ENCODE measurements at regions not wholly inside any gene's neighbourhood (a gene's known extent, or its start where the extent isn't known, plus 50 kb on each side); places are given as distances from the start of the nearest gene placed in this dataset.
A peak's percentile ranks its signal among the peaks of the same experiment; 100 is the strongest.
"Not testable (repeated sequence)": the region's sequence is repeated elsewhere in the genome, so short reads cannot be mapped to it uniquely, and the experiment has no call there.

DNA sequence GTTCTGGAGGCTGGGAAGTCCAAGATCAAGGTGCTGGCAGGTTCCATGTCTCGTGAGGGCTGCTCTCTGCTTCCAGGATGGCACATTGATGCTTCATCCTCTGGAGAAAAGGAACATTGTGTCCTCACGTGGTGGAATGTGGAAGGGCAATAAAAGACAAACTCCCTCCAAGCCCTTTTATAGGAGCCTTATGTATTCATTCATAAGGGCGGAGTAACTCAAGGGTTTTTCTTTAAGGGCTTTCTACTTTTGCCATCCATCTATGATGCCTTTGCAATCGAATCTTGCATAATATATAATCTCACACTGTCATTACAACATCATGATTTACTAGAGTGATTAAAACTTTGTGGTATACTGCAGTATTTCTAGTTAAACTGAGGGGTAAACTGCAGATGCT, 132.7 kb upstream of the DDHD1 start:
- no peak for DNase-seq (ENCODE audit: low spot score)

DNA sequence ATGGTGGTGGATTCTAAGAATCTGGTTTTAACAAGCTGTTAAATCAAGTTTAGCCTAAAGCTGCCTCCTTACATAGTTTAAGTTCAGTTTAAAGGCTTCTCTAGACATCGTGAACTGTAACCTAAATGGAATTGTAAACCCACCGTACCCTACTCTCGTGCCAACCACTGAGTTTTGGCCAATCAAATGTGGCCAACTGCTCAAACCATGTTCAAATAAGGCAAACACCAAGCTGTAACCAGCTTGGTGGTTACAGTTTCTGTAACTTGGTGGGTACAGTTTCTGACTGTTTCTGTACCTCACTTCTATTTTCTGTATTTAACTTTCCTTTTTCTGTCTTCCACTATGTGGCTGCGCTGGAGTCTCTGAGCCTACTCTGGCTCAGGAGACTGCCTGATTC, 131.9 kb upstream of the DDHD1 start:
- no peak for DNase-seq (ENCODE audit: low spot score)

DNA sequence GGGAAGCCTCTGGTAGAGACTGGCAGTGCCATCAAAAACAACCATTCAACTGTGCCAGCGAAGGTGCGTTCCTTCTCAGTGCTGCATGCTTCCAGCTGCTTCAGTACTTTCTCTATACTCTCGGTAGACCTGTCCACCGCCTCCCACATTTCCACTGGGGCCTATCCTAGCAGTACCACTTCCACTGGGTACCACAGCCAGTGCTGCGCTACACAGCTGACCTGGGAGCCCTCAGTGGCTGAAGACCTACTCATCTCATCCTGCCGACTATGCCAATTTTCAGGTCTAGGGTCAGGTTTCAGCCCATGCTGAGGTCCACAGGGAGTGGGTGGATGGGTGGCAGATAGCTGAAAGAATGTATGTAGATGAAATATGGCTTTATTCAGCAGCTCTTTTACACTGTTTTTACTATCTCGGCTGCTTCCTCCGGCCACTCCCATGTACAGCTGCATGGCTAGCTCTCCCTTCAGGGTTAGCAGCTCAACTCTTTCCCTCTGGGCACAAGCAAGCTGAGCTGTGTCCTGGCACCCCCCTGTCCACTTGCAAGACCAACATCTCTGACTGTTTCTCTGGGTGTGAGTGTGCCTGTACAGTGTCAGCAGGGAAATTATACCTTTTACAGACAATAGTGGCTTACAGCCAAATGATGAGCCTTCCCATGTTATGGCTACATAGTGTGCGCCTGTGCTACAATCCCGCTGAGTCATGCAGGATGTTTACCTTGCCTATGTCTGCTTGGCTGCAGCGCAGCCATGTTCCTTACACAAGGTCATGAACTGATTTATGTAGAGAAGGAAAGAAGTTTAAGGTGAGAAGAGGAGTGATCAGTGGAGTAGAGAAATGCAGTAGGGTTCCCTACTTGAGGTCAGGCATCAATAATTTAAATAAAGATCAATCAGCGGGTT, 125.7 kb upstream of the DDHD1 start:
- no peak for DNase-seq (ENCODE audit: low spot score)

DNA sequence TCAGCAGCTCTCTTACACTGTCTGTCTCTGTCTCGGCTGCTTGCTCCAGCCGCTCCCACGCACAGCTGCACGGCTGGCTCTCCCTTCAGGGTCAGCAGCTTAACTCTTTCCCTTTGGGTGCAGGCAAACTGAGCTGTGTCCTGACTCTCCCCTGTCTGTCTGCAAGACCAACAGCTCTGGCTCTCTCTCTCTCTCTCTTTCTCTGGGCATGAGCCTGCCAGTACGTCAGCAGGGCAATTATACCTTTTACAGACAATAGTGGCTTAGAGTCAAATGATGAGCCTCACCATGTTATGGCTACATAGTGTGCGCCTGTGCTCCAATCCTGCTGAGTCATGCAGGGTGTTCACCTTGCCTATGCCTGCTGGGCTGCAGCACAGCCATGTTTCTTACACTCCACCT, 120.5 kb upstream of the DDHD1 start:
- DNase-seq (ENCODE audit: low spot score), result no peak

DNA sequence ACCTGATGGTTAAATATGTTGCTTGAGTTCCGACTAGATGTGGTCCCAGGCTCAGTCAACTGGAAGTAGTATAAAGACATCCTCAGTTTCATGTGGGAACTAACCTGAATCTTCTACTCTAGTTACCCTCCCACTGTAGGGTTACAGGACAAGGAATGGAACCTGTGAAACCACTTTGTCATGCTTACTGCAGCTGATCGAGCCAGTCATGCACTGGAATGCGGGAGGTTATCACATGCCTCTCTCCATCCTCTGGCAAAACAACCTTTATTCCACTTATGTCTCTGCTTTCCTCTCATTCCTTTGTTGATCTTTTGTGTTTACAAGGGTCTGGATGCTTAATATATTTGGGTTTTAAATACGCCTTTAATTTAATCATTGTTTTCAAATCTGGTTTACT, 111.9 kb upstream of the DDHD1 start:
- no peak for DNase-seq (ENCODE audit: low spot score)

DNA sequence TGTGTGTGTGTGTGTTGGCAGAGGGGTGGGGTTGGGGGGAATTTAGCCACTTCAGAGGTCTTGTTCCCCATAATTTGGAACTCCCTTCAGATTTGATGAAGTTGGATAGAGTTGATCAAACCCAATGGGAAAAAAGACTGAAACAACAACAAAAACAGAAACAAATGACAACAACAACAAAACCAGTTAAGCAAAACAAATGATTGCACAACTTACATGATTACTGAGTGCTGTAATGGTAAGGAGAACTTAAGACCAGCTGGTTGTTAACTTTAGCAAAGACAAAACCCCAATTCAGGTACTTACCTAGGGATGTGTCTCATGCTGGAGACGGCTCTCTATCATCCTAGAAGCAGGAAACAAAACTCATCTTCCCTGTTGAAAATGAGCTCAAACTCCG, 107.8 kb upstream of the DDHD1 start:
- DNase-seq (ENCODE audit: low spot score), result no peak

DNA sequence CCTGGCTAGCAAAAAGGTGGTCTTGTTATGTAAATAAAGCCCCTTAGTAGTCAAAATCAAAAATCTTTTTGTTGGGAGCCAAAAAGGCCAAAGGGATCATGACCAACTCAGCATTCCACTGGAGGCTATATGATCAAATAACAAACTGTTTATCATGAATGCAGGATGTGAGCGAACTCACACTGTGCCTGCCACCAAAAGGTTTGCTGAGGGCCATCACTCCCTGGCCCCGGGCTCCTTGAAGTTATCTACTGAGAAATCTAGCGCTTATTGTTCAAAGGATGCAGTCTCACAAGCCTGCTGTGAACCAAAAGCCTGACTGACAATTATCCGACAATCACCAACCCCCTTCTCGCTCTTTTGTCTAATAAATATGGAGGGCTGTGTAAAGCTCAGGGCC, 107.2 kb upstream of the DDHD1 start:
- no peak for DNase-seq (ENCODE audit: low spot score)

DNA sequence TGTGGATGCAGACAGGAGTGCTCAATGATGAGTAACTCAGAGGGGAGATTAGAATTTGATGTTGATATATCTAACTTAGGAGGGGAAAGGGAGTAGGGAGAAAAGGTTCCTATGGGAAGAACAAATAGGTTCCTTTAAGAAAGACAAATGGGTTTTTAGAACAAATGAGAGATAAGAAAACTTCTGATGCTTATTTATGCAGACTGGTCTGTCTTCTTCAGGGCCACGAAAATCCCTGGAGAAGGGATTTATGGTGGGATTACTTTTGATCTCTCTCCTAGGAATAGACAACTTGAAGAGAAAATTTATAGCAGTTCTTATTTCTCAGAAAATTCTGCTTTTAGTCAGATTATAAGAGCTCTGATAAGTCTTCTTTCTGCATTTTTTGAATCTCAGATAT, 99.0 kb upstream of the DDHD1 start:
- no peak for DNase-seq (ENCODE audit: low spot score)

DNA sequence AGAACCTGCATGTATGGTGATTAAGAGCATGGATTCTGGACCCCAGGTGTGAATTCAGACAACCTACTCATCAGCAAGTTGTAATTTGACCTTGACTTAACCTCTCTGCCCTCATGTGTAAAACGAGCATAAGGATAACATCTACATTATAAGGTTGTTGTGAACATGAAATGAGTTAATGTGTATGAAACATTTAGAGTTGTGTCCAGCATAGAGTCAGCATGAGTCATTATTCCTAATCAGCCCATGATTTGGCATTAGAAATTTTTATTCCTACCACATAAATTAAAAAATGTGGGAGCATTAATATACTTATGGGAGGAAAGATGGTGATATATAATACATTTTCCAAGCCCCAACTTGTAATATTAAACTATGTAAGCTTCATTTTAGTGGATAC, 95.9 kb upstream of the DDHD1 start:
- DNase-seq (ENCODE audit: low spot score), result no peak

DNA sequence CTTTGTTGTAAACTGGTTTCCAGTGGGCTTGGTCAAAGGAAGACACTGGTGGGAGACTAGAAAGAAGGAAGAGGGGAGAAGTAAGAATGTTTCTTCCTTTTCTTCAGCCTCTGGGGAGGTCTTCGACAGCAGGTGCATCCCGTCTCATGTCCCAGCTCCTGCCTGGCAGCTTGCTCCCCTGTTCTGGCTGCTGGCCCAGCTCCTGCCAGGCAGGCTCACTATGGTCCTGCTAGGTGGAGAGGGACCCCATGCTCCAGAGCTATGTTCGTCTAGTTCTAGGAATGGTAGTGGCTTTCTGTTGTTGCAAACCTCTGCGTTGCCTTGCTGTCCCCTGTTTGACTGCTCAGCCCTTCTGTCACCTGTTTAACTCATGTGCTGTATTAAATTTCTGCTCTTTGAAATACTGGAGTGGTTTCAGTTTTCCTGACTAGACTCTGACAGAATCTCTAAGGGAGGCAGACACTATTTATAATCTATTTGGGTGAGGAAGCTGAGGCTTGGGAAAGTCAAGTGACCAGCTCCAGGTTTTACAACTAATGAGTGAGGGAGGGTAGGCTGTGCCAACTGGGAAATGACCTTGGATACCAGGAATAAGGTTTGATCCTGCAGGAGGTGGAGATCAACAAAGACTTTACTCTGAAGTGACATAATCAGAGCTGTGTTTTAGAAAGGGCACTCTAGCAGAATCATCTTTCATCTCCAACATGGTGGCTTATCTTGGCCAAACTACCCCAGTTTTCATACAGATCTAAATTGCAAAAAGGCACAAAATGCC, 94.7 kb upstream of the DDHD1 start:
- no peak for DNase-seq (ENCODE audit: low spot score)

DNA sequence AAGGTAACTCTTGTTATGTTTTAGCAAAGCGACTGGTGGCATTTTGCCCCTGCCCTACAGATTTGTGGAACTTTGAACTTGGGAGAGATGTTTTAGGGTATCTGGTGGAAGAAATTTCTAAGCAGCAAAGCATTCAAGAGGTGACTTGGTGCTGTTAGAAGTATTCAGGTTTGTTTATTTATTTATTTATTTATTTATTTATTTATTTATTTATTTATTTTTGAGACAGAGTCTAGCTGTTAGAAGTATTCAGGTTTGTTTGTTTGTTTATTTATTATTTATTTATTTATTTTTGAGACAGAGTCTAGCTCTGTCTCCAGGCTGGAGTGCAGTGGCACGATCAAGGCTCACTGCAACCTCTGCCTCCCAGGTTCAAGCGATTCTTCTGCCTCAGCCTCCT, 89.8 kb upstream of the DDHD1 start:
- not testable (repeated sequence) for DNase-seq (ENCODE audit: low spot score)

DNA sequence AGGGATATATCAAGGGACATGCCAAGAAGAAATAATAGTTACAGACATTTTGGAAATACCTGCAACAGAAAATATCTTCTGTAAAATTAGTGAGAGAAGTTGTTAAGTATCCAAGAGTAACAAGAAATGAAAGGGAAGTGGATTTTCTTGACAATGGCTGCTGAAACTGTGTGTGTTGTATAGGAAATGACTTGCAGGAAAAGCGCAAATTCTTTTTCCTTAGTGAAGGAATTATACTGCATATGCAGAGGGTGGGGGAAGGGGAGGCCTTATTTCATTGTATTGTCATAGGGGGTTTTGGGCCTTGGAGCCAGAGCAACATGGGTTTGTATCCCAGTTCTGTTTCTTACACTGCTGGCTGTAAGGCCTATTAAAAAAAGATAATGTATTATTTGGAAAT, 84.4 kb upstream of the DDHD1 start:
- DNase-seq (ENCODE audit: low spot score), result no peak

DNA sequence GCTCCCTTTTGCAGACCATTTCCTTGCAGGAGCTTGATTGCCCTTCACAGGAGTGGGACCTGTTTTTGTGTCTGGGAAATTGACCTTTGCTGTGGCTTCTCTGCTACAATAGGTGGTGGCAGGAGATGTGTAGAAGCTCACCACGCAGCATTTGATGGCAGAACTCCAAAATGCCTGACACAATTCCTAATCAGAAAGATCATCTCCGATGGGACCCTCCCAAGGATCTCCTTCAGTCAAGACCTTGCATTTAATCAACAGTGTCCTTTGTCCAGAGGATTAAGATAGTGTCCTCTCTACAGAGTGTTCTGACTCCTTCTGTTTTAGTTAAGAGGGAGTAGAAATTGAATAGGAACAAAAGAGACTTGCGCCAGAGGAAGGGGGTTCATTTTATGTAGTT, 83.6 kb upstream of the DDHD1 start:
- no peak for DNase-seq (ENCODE audit: low spot score)

DNA sequence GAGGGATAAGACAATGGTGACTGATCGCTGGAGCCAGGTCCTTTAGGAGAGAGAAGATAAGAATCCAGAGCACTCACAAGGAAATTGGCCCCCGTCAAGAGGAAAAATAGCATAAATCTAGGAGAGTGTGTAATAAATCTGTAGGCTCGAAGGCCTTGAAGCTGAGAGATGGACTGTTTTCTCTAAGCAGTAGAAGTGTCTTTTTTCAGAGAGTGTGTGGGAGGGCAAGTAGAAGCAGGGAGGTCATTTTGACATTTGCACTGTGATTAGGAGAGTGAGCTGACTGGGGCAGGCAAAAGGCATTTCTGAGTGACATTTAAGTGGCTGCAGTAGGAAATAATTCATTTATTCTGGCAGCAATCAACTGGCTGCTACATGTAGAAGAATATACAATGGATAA, 78.0 kb upstream of the DDHD1 start:
- DNase-seq (ENCODE audit: low spot score), result no peak

DNA sequence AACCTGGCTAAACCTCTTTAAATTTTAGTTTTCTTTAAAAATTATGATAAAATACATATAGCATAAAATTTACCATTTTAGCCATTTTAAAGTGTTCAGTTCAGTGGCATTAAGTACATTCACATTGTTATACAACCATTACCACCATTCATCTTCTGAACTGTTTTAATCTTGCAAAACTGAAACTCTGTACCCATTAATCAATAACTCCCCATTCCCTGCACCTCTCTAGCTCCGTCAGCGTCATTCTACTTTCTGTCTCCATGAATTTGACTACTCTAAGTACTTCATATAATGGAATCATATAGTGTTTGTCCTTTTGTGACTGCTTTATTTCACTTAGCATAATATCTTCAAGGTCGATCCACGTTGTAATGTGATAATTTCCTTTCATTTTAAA, 75.8 kb upstream of the DDHD1 start:
- no peak for DNase-seq (ENCODE audit: low spot score)

DNA sequence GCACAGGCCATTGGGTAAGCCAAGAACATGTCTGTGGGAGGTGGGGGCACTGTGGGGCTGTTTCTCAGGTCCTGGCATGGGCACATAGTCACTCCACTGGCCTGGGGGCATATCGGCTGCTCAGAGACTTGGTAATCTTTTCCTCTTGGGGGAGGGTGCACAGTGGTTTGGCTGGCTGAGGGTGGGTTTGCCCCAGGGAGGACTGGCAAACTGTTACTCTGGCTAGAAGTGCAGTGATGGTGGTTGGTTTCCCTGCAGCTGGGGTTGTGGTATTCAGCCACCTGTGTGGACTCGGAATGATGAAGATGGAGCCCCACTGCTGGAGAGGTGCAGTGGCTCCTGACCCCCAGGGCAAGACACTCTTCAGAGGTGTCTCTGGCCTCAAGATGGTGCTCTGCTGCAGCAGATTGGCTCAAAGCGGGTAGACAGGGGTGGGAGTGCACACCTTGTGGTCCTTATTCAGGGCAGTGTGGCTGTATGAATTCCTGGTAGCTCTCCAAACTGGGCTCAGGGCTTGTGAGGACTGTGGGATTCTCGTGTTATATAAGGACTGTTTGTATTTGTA, 74.1 kb upstream of the DDHD1 start:
- DNase-seq (ENCODE audit: low spot score), result no peak

DNA sequence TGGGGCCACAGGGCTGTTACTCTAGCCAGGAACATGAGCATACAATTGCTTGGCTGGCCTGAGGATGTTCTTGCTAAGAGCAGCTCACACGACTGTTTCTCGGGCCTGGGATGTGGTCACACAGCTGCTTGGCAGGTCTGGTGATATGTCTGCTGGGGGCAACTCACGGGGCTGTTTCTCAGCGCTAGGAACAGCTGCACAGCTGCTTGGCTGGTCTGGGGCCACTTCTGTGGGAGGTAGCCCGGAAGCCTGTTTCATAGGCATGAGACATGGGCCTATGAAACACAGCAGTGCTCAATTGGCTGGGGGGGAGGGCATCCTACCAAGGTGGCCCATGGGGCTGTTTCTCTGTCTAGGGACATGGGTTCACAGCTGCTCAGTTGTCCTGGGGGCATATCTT, 73.4 kb upstream of the DDHD1 start:
- DNase-seq (ENCODE audit: low spot score), result no peak

DNA sequence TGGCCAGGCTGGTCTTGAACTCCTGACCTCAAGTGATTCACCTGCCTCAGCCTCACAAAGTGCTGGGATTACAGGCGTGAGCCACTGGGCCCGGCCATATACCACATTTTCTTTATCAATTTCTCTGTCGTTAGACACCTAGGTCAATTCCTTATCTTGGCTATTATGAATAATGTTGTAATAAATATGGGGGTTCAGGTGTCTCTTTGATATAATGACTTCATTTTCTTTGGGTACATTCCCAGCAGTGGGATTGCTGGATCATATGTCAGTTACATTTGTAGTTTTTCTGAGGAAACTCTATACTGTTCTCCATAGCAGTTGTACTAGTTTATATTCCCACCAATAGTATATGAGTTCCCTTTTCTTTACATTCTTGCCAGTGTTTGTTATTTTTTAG, 67.8 kb upstream of the DDHD1 start:
- DNase-seq (ENCODE audit: low spot score), result no peak

DNA sequence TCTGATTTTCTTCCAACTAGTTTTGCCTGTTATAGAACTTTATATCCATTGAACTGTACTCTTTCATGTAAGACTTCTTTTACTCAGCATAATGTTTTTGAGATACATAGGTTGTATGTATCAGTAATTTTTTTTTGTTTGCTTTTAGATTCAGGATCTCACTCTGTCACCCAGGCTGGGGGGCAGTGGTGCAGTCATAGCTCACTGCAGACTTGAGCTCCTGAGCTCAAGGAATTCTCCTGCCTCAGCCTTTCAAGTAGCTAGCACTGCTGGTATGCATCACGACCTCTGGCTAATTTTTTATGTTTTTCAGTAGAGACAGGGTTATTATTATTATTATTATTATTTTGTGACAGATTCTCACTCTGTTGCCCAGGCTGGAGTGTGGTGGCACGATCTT, 65.0 kb upstream of the DDHD1 start:
- no peak for DNase-seq (ENCODE audit: low spot score)

DNA sequence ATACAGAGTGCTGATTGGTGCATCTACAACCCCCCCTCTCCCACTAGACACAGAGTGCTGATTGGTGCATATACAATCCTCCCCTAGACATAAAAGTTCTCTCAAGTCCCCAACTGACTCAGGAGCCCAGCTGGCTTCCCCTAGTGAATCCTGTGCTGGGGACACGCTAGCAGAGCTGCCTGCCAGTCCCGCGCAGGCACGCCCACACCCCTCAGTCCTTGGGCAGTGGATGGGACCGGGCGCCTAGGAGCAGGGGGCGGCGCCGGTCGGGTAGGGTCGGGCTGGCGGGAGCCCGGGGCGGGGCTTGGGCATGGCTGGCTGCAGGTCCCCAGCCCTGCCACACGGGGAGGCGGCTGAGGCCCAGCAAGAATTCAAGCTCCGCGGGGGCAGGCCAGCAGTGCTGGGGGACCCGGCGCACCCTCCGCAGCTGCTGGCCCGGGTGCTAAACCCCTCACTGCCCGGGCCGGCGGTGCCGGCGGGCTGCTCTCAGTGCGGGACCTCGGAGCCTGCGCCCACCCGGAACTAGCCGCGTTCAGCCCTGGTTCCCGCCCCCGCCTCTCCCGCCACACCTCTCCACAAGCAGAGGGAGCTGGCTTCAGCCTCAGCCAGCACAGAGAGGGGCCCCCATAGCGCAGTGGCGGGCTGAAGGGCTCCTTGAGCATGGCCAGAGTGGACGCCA, 64.3 kb upstream of the DDHD1 start:
- peak; percentile 63 for DNase-seq (ENCODE audit: low spot score)

DNA sequence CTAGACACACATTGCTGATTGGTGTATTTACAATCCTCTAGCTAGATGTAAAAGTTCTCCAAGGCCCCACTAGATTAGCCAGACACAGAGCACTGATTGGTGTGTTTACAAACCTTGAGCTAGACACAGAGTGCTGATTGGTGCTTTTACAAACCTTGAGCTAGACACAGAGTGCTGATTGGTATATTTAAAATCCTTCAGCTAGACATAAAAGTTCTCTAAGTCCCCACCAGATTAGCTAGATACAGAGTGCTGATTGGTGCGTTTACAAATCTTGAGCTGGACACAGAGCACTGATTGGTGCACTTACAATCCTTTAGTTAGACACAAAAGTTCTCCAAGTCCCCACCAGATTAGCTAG, 63.8 kb upstream of the DDHD1 start:
- not testable (repeated sequence) for DNase-seq (ENCODE audit: low spot score)

DNA sequence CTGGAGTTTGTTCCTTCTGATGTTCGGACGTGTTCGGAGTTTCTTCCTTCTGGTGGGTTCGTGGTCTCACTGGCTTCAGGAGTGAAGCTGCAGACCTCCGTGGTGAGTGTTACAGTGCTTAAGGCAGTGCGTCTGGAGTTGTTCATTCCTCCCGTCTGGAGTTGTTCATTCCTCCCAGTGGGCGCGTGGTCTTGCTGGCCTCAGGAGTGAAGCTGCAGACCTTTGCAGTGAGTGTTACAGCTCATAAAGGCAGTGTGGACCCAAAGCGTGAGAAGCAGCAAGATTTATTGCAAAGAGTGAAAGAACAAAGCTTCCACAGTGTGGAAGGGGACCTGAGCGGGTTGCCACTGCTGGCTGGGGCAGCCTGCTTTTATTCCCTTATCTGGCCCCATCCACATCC, 63.4 kb upstream of the DDHD1 start:
- DNase-seq (ENCODE audit: low spot score), result not testable (repeated sequence)

DNA sequence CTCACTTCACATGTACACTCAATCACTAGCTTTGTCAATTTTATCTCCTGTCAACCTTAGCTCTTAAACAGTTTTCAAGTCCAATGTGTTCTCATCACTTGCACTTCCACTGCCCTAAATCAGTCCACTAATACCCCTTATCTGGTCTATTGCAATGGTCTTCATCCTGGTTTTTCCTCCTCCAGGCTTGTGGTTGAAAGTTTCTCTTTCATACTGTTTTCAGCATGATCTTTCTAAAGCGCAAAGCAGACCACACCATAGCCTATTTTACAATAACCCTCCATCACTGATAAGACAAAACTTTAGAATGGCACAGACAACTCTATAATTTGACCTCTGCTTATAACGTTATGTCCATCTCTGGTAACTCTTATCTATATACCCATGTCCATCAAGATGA, 62.0 kb upstream of the DDHD1 start:
- no peak for DNase-seq (ENCODE audit: low spot score)
